H9 (cell line): ENCODE measurements at regions not wholly inside any gene's neighbourhood (a gene's known extent, or its start where the extent isn't known, plus 50 kb on each side); places are given as distances from the start of the nearest gene placed in this dataset.

Experiments
- DNase-seq: peaks from one replicate; pipeline ENCODE4 v3.0.0-alpha.2; 2017
- H2AFZ ChIP-seq: one replicate; pipeline ENCODE4 v1.6.1; 2013; ENCODE audit warnings: mild to moderate bottlenecking, low read length, control low read depth, moderate library complexity
- H2AK5ac ChIP-seq: 2 replicates; pipeline ENCODE4 v1.6.1; 2013; ENCODE audit warnings: low read length, control low read depth, mixed read lengths; ENCODE audit not compliant: insufficient read length
- H2BK120ac ChIP-seq: one replicate; pipeline ENCODE4 v1.6.1; 2013; ENCODE audit warnings: low read depth, mild to moderate bottlenecking, low read length, control low read depth, inconsistent platforms; ENCODE audit not compliant: poor library complexity, severe bottlenecking
- H2BK12ac ChIP-seq: 2 replicates; pipeline ENCODE4 v1.6.1; 2013; ENCODE audit warnings: low read length, control low read depth, mixed read lengths, low read depth; ENCODE audit not compliant: insufficient read length
- H2BK15ac ChIP-seq: 2 replicates; pipeline ENCODE4 v1.6.1; 2013; ENCODE audit warnings: low read depth, low read length, control low read depth
- H2BK20ac ChIP-seq: one replicate; pipeline ENCODE4 v1.6.1; 2013; ENCODE audit warnings: low read depth, mild to moderate bottlenecking, low read length, control low read depth, inconsistent platforms; ENCODE audit not compliant: poor library complexity, severe bottlenecking
- H2BK5ac ChIP-seq: 2 replicates; pipeline ENCODE4 v1.6.1; 2013; ENCODE audit warnings: low read length, control low read depth, mixed read lengths; ENCODE audit not compliant: insufficient read length
- H3K14ac ChIP-seq: 2 replicates; pipeline ENCODE4 v1.6.1; 2013; ENCODE audit warnings: low read length, control low read depth; ENCODE audit not compliant: insufficient read depth
- H3K18ac ChIP-seq: 2 replicates; pipeline ENCODE4 v1.6.1; 2013; ENCODE audit warnings: low read depth, mild to moderate bottlenecking, mixed read lengths, low read length, control low read depth; ENCODE audit not compliant: insufficient read length
- H3K23ac ChIP-seq: 2 replicates; pipeline ENCODE4 v1.6.1; 2013; ENCODE audit warnings: low read length, control low read depth, mixed read lengths, low read depth; ENCODE audit not compliant: insufficient read length
- H3K23me2 ChIP-seq: 2 replicates; pipeline ENCODE4 v1.6.1; 2013; ENCODE audit warnings: low read depth, mild to moderate bottlenecking, mixed read lengths, low read length, control low read depth; ENCODE audit not compliant: insufficient read length, poor library complexity, severe bottlenecking
- H3K27ac ChIP-seq: 2 replicates; pipeline ENCODE4 v1.5.1; 2013; ENCODE audit warnings: low read length, control low read depth, mixed read lengths, low read depth; ENCODE audit not compliant: insufficient read length
- H3K27me3 ChIP-seq: 2 replicates; pipeline ENCODE4 v1.6.1; 2013; ENCODE audit warnings: low read length, control low read depth, inconsistent platforms; ENCODE audit not compliant: insufficient read depth
- H3K4ac ChIP-seq: 2 replicates; pipeline ENCODE4 v1.6.1; 2013; ENCODE audit warnings: low read depth, mild to moderate bottlenecking, control low read depth, inconsistent platforms, low read length, moderate library complexity
- H3K4me1 ChIP-seq: 2 replicates; pipeline ENCODE4 v1.6.1; 2013; ENCODE audit warnings: low read length, control low read depth, inconsistent platforms; ENCODE audit not compliant: insufficient read depth
- H3K4me2 ChIP-seq: 2 replicates; pipeline ENCODE4 v1.6.1; 2013; ENCODE audit warnings: low read length, control low read depth, mixed read lengths; ENCODE audit not compliant: insufficient read length, insufficient read depth
- H3K56ac ChIP-seq: 2 replicates; pipeline ENCODE4 v1.6.1; 2013; ENCODE audit warnings: low read depth, mild to moderate bottlenecking, mixed read lengths, low read length, control low read depth; ENCODE audit not compliant: insufficient read length
- H3K79me1 ChIP-seq: 2 replicates; pipeline ENCODE4 v1.6.1; 2013; ENCODE audit warnings: low read depth, mild to moderate bottlenecking, moderate library complexity, low read length, control low read depth, inconsistent platforms; ENCODE audit not compliant: insufficient read depth, poor library complexity, severe bottlenecking
- H3K79me2 ChIP-seq: 2 replicates; pipeline ENCODE4 v1.6.1; 2013; ENCODE audit warnings: low read length, control low read depth, inconsistent platforms; ENCODE audit not compliant: insufficient read depth
- H3K9ac ChIP-seq: 2 replicates; pipeline ENCODE4 v1.6.1; 2013; ENCODE audit warnings: low read length, control low read depth, mixed read lengths; ENCODE audit not compliant: insufficient read length; ENCODE audit errors: extremely low read depth
- H3K9me3 ChIP-seq: one replicate; pipeline ENCODE4 v1.6.1; 2013; ENCODE audit warnings: low read depth, low read length, inconsistent platforms; ENCODE audit not compliant: control insufficient read depth
- H3T11ph ChIP-seq: one replicate; pipeline ENCODE4 v1.6.1; 2013; ENCODE audit warnings: mild to moderate bottlenecking, low read length, control low read depth, inconsistent platforms
- H4K20me1 ChIP-seq: one replicate; pipeline ENCODE4 v1.6.1; 2013; ENCODE audit not compliant: control insufficient read depth, insufficient read length, insufficient read depth
- H4K5ac ChIP-seq: 2 replicates; pipeline ENCODE4 v1.6.1; 2013; ENCODE audit warnings: low read depth, mild to moderate bottlenecking, mixed read lengths, low read length, control low read depth; ENCODE audit not compliant: insufficient read length
- H4K8ac ChIP-seq: replicated peaks from 2 replicates; pipeline ENCODE4 v1.6.1; 2013; ENCODE audit warnings: low read length, control low read depth, mixed read lengths, low read depth; ENCODE audit not compliant: insufficient read length
- H4K91ac ChIP-seq: 2 replicates; pipeline ENCODE4 v1.6.1; 2013; ENCODE audit warnings: low read depth, mild to moderate bottlenecking, moderate library complexity, mixed read lengths, low read length, control low read depth; ENCODE audit not compliant: insufficient read length
- H3K27ac Mint-ChIP-seq, 3 experiments: 2 replicates in 2 of 3; 3 replicates in 1 of 3; pipeline ENCODE4 v1.8.0; 2020 to 2021; ENCODE audit warnings: mixed read lengths in 3 of 3, mild to moderate bottlenecking in 1 of 3, moderate library complexity in 1 of 3
- H3K27me3 Mint-ChIP-seq: 2 replicates; pipeline ENCODE4 v1.8.0; 2021; ENCODE audit warnings: low read depth, mild to moderate bottlenecking, moderate library complexity, mixed read lengths
- H3K36me3 Mint-ChIP-seq, 3 experiments: 2 replicates in 2 of 3; 3 replicates in 1 of 3; pipeline ENCODE4 v1.8.0; 2020 to 2021; ENCODE audit warnings: low read depth in 3 of 3, mixed read lengths in 3 of 3; ENCODE audit not compliant: insufficient read depth in 1 of 3
- H3K4me1 Mint-ChIP-seq, 2 experiments: 2 replicates each; pipeline ENCODE4 v1.8.0; 2020; ENCODE audit warnings: mixed read lengths in 2 of 2
- H3K4me3 Mint-ChIP-seq, 2 experiments: 2 replicates in 1 of 2; 3 replicates in 1 of 2; pipeline ENCODE4 v1.8.0; 2020 to 2021; ENCODE audit warnings: mild to moderate bottlenecking in 2 of 2, mixed read lengths in 2 of 2, moderate library complexity in 1 of 2
- H3K9me3 Mint-ChIP-seq, 2 experiments: 2 replicates in 1 of 2; 3 replicates in 1 of 2; pipeline ENCODE4 v1.8.0; 2020; ENCODE audit warnings: mild to moderate bottlenecking in 2 of 2, mixed read lengths in 2 of 2, moderate library complexity in 1 of 2
- CTCF ChIP-seq: fragments of 200-600 bp; sonication (generic); conservative IDR thresholded peaks from 3 replicates; pipeline ENCODE4 v1.8.0; 2021; ENCODE audit warnings: antibody characterized with exemption, mild to moderate bottlenecking
- WGBS: extraction: QIAGEN DNeasy Blood & Tissue Kit; methylation state at CpG from one replicate; pipeline ENCODE4 v1.1.7; 2013; ENCODE audit warnings: missing lambda C conversion rate, low lambda C conversion rate, mixed read lengths; ENCODE audit not compliant: insufficient read length; ENCODE audit errors: extremely low coverage; 5-methylcytosine and 5-hydroxymethylcytosine counted together

GRCh38 chr16:6527646-6528045 is 805.0 kb upstream of the RBFOX1 start:
- no CpG with 5 or more reads among the region's 7 CpGs for WGBS
- Mint-ChIP-seq H3K9me3 (no peaks in the 10 kb centered on the region), H3K27ac (no peak overlapping the region), H3K27me3 (no peaks in the 10 kb centered on the region), H3K4me3 (no peak overlapping the region), H3K36me3 (no peaks in the 10 kb centered on the region), H3K4me1 (peaks cover 3 to 4% of the 10 kb centered on the region in 2 experiments; a peak in 3 of 4 replicates)
- Histone ChIP-seq H2BK120ac (no peak overlapping the region), H3K79me1 (no peaks in the 10 kb centered on the region), H3K9ac (no peak overlapping the region), H4K8ac (no peak overlapping the region), H3K27ac (no peak overlapping the region), H3K9me3 (no peaks in the 10 kb centered on the region), H3K4me1 (no peaks in the 10 kb centered on the region), H3K4ac (no peak overlapping the region), H3K23ac (no peak overlapping the region), H3K56ac (no peak overlapping the region), H3K4me2 (no peak overlapping the region), H3K18ac (no peak overlapping the region), H3K14ac (no peak overlapping the region), H3K79me2 (no peaks in the 10 kb centered on the region), H4K5ac (no peak overlapping the region), H3K23me2 (no peaks in the 10 kb centered on the region), H2BK20ac (no peak overlapping the region), H3T11ph (no peak overlapping the region), H2AK5ac (no peak overlapping the region), H2BK15ac (no peak overlapping the region), H4K91ac (no peak overlapping the region), H3K27me3 (no peaks in the 10 kb centered on the region), H2BK5ac (no peak overlapping the region), H4K20me1 (no peaks in the 10 kb centered on the region), H2BK12ac (no peak overlapping the region), H2AFZ (no peak overlapping the region)
- no peak for DNase-seq
- TF ChIP-seq CTCF = no peak
